ENCODE measurements at regions not wholly inside any gene's neighbourhood (a gene's known extent, or its start where the extent isn't known, plus 50 kb on each side); places are given as distances from the start of the nearest gene placed in this dataset.
"Not testable (repeated sequence)": the region's sequence is repeated elsewhere in the genome, so short reads cannot be mapped to it uniquely, and the experiment has no call there.

- DNase-seq: no peak
Observed at GRCh38 chr1:234915924-234916675, 212.5 kb downstream of the TOMM20 start.

GRCh38 chr1:234914606-234915290, 213.9 kb downstream of the TOMM20 start:
- DNase-seq: no peak

GRCh38 chr1:234913771-234914170, 214.9 kb downstream of the TOMM20 start:
- DNase-seq: no peak

DNA sequence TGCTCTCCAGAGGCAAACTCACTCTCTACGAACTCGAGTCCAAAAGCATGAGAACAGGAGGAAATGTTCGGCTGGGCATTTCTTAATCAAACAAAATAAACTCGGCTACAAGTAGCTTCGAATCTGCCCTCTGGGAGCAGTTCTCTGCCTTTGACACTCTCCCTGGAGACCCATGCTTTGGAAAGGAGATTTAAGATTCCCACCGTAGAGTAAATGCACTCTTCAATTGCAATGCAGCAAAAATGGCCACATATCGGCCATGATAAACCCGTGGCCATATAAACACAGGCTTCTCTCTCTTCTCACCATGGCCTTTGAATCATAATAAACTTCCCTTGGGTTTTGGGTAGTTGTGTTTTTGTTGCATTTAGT, 215.4 kb downstream of the TOMM20 start:
- no peak for DNase-seq

- DNase-seq: no peak
Observed at GRCh38 chr1:234912548-234913277, 215.9 kb downstream of the TOMM20 start.

GRCh38 chr1:234911787-234912186, 216.8 kb downstream of the TOMM20 start:
- no peak for DNase-seq

DNA sequence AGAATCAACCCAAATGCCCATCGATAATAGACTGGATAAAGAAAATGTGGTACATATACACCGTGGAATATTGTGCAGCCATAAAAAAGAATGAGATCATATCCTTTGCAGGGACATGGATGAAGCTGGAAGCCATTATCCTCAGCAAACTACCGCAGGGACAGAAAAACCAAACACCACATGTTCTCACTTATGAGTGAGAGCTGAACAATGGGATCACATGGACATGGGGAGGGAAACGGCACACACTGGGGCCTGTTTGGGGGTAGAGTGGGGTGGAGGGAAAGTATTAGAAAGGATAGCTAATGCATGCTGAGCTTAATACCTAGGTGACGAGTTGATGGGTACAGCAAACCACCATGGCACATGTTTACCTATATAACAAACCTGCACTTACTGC, 217.5 kb downstream of the TOMM20 start:
- not testable (repeated sequence) for DNase-seq

GRCh38 chr1:234909851-234910250, 218.8 kb downstream of the TOMM20 start:
- DNase-seq: no peak

GRCh38 chr1:234909307-234909810, 219.3 kb downstream of the TOMM20 start:
- no peak for DNase-seq

- no peak for DNase-seq
Observed at GRCh38 chr1:234908571-234908970, 220.1 kb downstream of the TOMM20 start.

- DNase-seq: no peak
Observed at GRCh38 chr1:234907940-234908405, 220.7 kb downstream of the TOMM20 start.

DNA sequence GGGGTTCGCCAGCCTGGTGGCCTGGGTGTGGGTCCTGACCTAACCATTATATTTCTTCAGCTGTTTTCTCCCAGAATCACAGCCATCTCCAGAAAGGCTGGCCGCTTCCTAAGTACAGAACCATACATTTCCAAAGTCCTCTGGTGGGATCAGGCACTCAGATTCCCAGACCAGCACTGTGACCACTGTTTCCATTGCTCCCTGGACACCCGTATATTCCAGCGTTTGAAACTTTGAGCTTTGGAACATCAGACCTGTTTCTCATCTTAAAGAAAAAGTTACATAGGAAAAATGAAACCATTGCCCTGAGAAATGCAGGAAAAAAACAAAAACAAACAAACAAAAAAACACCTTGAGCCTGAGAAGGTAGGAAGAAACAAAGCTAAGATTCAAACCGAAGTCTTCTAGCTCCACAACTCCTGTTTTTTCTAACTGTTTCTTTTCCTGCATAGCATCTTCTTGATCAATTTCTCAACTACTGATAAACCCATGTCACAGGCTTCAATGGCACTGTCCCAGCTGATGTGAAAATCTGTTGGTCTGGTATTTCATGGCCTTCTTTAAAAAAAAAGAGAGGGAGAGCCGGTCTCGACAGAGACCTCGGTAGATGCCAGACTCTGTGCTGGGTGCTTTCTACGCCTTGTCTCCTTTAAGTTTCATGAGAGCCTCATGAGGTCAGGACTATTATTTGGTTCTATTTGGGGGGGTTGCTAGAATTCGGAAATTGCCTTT, 221.3 kb downstream of the TOMM20 start:
- DNase-seq: no peak

- DNase-seq: no peak
Observed at GRCh38 chr1:234906654-234907053, 222.0 kb downstream of the TOMM20 start.

DNA sequence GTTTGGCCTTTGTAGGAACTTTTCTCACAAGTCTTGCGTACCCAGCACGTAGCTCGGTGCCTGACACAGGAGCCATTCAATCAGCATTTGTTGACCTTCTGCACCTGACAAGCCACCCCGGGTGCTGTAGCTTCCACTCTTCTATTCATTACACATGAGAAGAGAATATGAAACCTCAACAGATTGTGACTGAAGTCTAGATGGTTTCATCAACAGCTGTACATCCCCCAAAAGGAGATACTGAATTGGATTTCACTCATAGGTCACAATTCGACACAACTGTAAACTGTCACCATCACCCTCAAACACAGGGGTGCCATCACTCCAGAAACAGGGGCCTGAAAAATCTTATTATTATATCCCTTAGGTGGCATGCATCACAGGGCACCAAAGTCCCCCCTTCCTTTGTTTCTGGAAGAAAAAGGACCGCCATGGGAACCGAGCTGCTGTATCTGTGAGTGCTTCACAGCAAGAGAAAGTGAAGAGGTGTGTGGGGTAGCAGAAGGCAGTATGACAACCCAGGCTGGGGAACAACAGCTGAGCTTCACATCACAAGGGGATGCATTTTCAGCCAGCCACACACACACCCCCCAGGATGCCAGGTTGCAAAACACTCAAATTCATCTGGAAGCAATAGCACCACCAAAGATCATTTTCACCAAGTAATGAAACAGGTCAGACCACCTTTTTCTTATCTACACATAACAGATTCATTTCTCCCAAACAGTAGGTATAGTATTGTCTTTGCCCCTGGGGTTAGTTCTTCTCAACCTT, 225.7 kb downstream of the TOMM20 start:
- no peak for DNase-seq

- no peak for DNase-seq
Observed at GRCh38 chr1:234901491-234902049, 227.1 kb downstream of the TOMM20 start.

DNA sequence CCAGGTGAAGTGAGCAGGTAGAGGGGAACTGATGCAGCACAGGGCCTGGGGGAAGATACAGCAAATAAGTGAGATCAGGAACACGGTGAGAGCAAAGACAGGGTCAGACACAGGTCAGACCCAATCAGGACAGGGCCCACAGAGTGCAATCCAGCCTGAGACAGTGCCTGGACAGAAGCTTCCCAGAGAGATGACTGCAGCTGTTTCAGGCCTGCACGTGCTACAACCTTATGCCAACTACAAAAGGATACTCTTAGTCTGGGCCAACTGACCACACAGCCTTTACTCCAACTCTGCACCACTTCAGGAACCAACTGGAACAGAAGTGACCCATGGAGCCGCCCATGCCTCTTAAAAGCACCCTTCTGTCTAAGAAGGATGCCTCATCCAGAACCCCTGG, 228.0 kb downstream of the TOMM20 start:
- no peak for DNase-seq

- no peak for DNase-seq
Observed at GRCh38 chr1:234899730-234900072, 228.9 kb downstream of the TOMM20 start.

DNA sequence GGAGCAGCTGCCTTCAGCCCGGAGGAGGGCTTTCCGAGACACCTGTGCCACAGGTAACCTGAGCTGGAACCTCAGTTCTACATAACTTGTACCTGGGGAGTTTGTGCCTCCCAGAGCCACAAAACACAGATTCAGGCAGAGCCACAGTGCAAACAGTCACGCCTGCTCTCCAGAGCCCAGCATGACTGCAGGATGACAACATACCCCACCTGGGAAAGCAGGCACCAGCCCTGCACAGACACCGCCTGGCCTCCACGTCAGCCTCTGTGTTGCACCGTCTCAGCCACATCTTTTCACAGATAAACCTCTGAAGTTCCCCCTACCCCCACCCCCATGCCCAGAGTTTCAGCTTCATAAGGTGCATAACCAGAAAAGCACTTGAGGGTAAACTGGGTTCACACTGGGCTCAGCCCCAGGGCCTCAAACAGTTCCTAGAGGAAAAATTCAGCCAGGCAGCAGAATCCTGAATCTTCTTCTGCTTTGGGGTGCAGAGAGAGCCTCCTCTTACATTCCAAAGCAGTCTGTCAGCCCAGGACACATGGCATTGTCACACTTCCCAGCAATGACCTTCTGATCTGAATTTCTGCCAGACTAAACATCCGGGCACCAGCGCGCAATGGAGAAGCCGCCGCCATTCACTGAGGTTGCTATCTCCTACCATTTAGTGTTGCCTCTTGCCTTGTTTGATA, 229.5 kb downstream of the TOMM20 start:
- no peak for DNase-seq

DNA sequence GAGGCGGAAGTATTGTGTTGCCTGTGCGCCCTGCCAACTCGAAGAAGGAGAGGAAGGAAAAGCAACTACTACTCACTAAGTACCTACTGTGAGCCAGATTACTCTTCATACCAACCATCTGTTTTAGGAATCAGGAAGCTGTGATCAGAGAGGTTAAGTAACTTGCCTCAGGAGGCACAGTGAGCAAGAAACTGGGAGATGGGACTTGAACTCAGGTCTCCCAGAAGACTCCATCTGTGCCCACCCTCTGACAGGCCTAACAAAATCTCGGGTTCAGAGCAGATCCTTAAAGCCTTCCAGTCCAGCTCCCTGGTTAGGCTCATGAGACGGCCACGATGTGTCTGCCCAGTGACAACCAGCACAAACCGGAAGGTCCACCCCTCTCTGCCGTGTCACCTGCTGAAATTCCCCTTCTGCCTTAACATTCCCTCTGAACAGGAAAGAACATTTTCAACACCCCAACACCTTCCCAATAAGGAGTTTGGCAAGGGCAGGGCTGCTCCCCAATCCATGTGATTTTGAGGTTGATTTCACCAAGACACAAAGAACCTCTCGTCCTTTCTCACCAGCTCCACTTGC, 230.1 kb downstream of the TOMM20 start:
- DNase-seq: no peak

DNA sequence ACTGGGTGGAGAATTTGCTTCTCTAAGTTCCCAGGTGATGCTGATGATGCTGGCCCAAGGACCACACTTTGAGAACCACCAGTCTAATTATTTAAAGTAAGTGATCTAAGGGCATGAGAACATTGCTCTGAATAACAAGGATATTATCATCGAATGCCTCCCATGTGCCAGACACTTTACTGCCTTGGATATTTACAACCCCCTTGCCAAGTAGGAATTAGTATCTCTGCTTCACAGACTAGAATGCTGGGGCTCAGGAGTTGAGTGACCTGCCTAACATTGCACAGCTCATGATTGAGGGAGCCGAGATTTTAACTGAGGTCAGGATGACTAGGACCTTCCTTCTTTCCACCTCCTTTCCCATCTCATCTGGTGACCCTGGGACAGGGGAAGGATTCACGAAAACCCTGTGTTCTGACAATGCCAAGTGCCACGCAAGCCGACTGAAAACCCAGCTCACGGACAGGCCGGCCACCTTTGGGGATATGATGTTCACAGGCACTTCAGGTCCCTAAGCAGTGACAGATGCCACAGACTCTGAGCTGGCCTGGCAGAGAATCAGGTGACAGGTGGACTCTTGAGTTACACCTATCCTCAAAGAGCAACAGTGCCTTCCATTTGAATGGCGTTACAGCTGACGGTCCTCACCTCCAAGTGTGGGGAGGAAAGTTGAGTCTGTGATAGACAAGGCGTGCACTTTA, 230.7 kb downstream of the TOMM20 start:
- no peak for DNase-seq
